Keratinocyte (primary cell): ENCODE measurements at regions not wholly inside any gene's neighbourhood (a gene's known extent, or its start where the extent isn't known, plus 50 kb on each side); places are given as distances from the start of the nearest gene placed in this dataset.

ENCODE experiments used
- DNase-seq: peaks from one replicate; pipeline ENCODE4 v3.0.0-alpha.2; 2011; ENCODE audit warnings: low read depth, missing footprints, low spot score
- FAIRE-seq: peaks from 2 replicates; lab custom pipeline; 2011; peaks lifted over from hg19 to GRCh38; lab: Jason Lieb, UNC
- H2AFZ ChIP-seq: 2 replicates; pipeline ENCODE4 v1.6.0; 2012; ENCODE audit warnings: low read length, control low read depth, inconsistent platforms; ENCODE audit not compliant: control insufficient read depth
- H3K27ac ChIP-seq: 2 replicates; pipeline ENCODE4 v1.5.1; 2011; ENCODE audit warnings: low read length; ENCODE audit not compliant: control insufficient read depth, insufficient read depth
- H3K27me3 ChIP-seq: 3 replicates; pipeline ENCODE4 v1.6.0; 2011; ENCODE audit warnings: low read length; ENCODE audit not compliant: control insufficient read depth, insufficient read depth; ENCODE audit errors: extremely low read depth
- H3K36me3 ChIP-seq, 2 experiments: 2 replicates in 1 of 2; 3 replicates in 1 of 2; pipeline ENCODE4 v1.5.1; 2011; ENCODE audit warnings: low read length in 2 of 2, mild to moderate bottlenecking in 1 of 2; ENCODE audit not compliant: control insufficient read depth in 2 of 2, insufficient read depth in 2 of 2; ENCODE audit errors: extremely low read depth in 1 of 2
- H3K4me1 ChIP-seq: 3 replicates; pipeline ENCODE4 v1.5.1; 2011; ENCODE audit warnings: low read length; ENCODE audit not compliant: control insufficient read depth, insufficient read depth; ENCODE audit errors: extremely low read depth
- H3K4me2 ChIP-seq: 3 replicates; pipeline ENCODE4 v1.6.0; 2011; ENCODE audit warnings: low read depth, low read length; ENCODE audit not compliant: control insufficient read depth, insufficient read depth; ENCODE audit errors: extremely low read depth
- H3K4me3 ChIP-seq, 3 experiments: fragments of 200-600 bp in 1 of 3; sonication (generic) in 1 of 3; 2 replicates in 2 of 3; 3 replicates in 1 of 3; pipeline ENCODE4 v1.5.1; 2011 to 2016; ENCODE audit warnings: low read length in 3 of 3, mild to moderate bottlenecking in 3 of 3, control low read depth in 2 of 3, inconsistent platforms in 1 of 3, low read depth in 1 of 3, mixed read lengths in 1 of 3, mixed run types in 1 of 3, moderate library complexity in 1 of 3; ENCODE audit not compliant: control insufficient read depth in 2 of 3, insufficient read depth in 2 of 3; ENCODE audit errors: extremely low read depth in 1 of 3
- H3K79me2 ChIP-seq: 2 replicates; pipeline ENCODE4 v1.6.0; 2012; ENCODE audit warnings: low read length; ENCODE audit not compliant: control insufficient read depth, insufficient read depth
- H3K9ac ChIP-seq: 3 replicates; pipeline ENCODE4 v1.6.0; 2011; ENCODE audit warnings: low read length; ENCODE audit not compliant: control insufficient read depth, insufficient read depth; ENCODE audit errors: extremely low read depth
- H3K9me1 ChIP-seq: 3 replicates; pipeline ENCODE4 v1.6.0; 2011; ENCODE audit warnings: low read length; ENCODE audit not compliant: control insufficient read depth, insufficient read depth; ENCODE audit errors: extremely low read depth
- H3K9me3 ChIP-seq: 2 replicates; pipeline ENCODE4 v1.5.1; 2012; ENCODE audit warnings: low read depth, low read length; ENCODE audit not compliant: control insufficient read depth
- H4K20me1 ChIP-seq: 3 replicates; pipeline ENCODE4 v1.6.0; 2011; ENCODE audit warnings: low read length; ENCODE audit not compliant: control insufficient read depth, insufficient read depth; ENCODE audit errors: extremely low read depth
- CTCF ChIP-seq, 3 experiments: IDR thresholded peaks in 1 of 3; conservative IDR thresholded peaks in 1 of 3; optimal IDR thresholded peaks in 1 of 3; 2 replicates in 2 of 3; 3 replicates in 1 of 3; pipeline versions ENCODE3 to v1.5.1; 2011; ENCODE audit warnings: low read length in 3 of 3, mild to moderate bottlenecking in 3 of 3, moderate library complexity in 2 of 3, control low read depth in 1 of 3, inconsistent platforms in 1 of 3; ENCODE audit not compliant: insufficient read depth in 2 of 3; ENCODE audit errors: extremely low read depth in 1 of 3
- EZH2 ChIP-seq: IDR thresholded peaks from one replicate; pipeline ENCODE4 v1.6.1; 2012; ENCODE audit warnings: inconsistent platforms, mild to moderate bottlenecking, low read length, moderate library complexity
- dilution Hi-C: fragments of 300-500 bp; cut with MboI; formaldehyde crosslinking; loops from one replicate; pipeline ENCODE4 v1.7.0; 2020; ENCODE audit warnings: low sequenced_read_pairs; ENCODE audit not compliant: extremely low pct_ligation_motif_present

GRCh38 chr4:72820107-72820506 lies 249.4 kb downstream of the COX18 start:
- no peaks in the 10 kb centered on the region for H3K9me1 ChIP-seq
- H4K20me1 ChIP-seq = no peaks in the 10 kb centered on the region
- H3K4me1 ChIP-seq = no peaks in the 10 kb centered on the region
- H3K4me2 ChIP-seq = no peak overlapping the region
- FAIRE-seq (no peak), DNase-seq (no peak)
- H3K27ac ChIP-seq = no peak overlapping the region
- H2AFZ ChIP-seq = no peak overlapping the region
- no peaks in the 10 kb centered on the region for H3K9me3 ChIP-seq
- H3K79me2 ChIP-seq = no peaks in the 10 kb centered on the region
- H3K27me3 ChIP-seq = no peaks in the 10 kb centered on the region
- H3K4me3 ChIP-seq = no peak overlapping the region
- no peak overlapping the region for H3K9ac ChIP-seq
- TF ChIP-seq EZH2 (no peak), CTCF (optimal IDR thresholded peaks at IDR 0.05 in 1 of 3, IDR thresholded peaks at IDR 0.05 in 1 of 3, conservative IDR thresholded peaks at IDR 0.05 in 1 of 3; ENCODE audit: extremely low read depth in 1 of 3, insufficient read depth in 2 of 3, low read length in 3 of 3) (no peak)
- dilution Hi-C loops = no loop called here
- no peaks in the 10 kb centered on the region for H3K36me3 ChIP-seq

GRCh38 chr4:72817012-72817411 lies 248.0 kb upstream of the ADAMTS3 start:
- dilution Hi-C loops = no loop called here

More at GRCh38 chr4:72817012-72817411, 248.0 kb upstream of the ADAMTS3 start:
- Histone ChIP-seq H3K4me1 (no peaks in the 10 kb centered on the region), H3K36me3 (no peaks in the 10 kb centered on the region), H3K4me2 (no peak overlapping the region), H3K27me3 (no peaks in the 10 kb centered on the region), H4K20me1 (no peaks in the 10 kb centered on the region), H3K79me2 (no peaks in the 10 kb centered on the region), H3K9me1 (no peaks in the 10 kb centered on the region), H3K9me3 (no peaks in the 10 kb centered on the region), H3K4me3 (no peak overlapping the region), H2AFZ (no peak overlapping the region), H3K27ac (no peak overlapping the region), H3K9ac (no peak overlapping the region)
- FAIRE-seq = no peak
- DNase-seq = no peak
- TF ChIP-seq CTCF (optimal IDR thresholded peaks at IDR 0.05 in 1 of 3, IDR thresholded peaks at IDR 0.05 in 1 of 3, conservative IDR thresholded peaks at IDR 0.05 in 1 of 3; ENCODE audit: extremely low read depth in 1 of 3, insufficient read depth in 2 of 3, low read length in 3 of 3) (no peak), EZH2 (no peak)
